SIG-M5 treated with dmso at 0.1 percent for 504 hours (cell line): ENCODE measurements at regions not wholly inside any gene's neighbourhood (a gene's known extent, or its start where the extent isn't known, plus 50 kb on each side); places are given as distances from the start of the nearest gene placed in this dataset.

ENCODE experiments used
- DNase-seq: peaks from one replicate; lab custom pipeline; 2025; ENCODE audit not compliant: unreplicated experiment; lab: John Stamatoyannopoulos, UW

- DNase-seq = no peak
Measured at GRCh38 chrX:39830414-39830813, 267.3 kb downstream of the BCOR start.

DNA sequence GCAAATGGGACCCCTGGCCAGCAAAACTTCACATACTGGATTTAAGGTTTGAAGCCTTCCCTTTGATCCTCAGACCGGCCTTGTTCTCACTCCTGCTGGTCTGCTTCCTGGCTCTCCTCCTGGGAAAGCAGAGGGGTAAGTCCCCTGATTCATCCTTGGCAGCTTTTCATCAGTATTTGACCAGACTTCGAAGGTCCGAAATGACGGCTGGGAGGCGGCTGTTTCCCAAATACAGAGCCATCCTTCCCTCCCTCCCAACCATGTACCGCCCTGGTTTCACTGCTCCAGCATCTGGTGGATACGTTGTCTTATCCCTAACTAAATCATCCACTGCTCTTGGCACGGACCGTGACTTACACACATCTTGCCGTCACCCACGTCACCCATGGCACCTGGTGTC, 265.5 kb downstream of the BCOR start:
- no peak for DNase-seq

DNA sequence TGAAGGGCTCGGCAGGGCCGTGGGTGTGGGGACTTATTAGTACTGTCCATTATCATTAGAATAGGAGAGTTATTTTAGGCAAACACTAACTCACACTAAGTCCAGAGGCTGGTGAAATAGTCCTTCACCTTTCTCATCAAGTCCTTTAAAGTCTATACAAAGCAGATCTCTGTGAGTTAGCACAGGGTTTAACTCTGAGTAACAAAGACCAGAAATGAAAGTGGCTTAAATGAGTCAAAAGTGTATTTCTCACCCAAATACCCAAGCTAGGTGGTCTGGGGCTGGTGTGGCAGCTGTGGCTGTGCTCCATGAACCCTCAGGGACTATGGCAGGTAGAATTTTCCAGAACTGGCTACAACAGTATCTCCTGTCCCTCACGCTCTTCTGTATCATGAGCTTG, 263.2 kb downstream of the BCOR start:
- DNase-seq = no peak

GRCh38 chrX:39835241-39835640, 262.5 kb downstream of the BCOR start:
- DNase-seq = no peak

- DNase-seq = no peak
Measured at GRCh38 chrX:39835776-39836175, 262.0 kb downstream of the BCOR start.

GRCh38 chrX:39836802-39837420, 260.8 kb downstream of the BCOR start:
- no peak for DNase-seq

- no peak for DNase-seq
Measured at GRCh38 chrX:39837688-39838087, 260.1 kb downstream of the BCOR start.

GRCh38 chrX:39839371-39839770, 258.4 kb downstream of the BCOR start:
- no peak for DNase-seq

- no peak for DNase-seq
Measured at GRCh38 chrX:39840133-39840532, 257.6 kb downstream of the BCOR start.

- no peak for DNase-seq
Measured at GRCh38 chrX:39840581-39841093, 257.1 kb downstream of the BCOR start.

DNA sequence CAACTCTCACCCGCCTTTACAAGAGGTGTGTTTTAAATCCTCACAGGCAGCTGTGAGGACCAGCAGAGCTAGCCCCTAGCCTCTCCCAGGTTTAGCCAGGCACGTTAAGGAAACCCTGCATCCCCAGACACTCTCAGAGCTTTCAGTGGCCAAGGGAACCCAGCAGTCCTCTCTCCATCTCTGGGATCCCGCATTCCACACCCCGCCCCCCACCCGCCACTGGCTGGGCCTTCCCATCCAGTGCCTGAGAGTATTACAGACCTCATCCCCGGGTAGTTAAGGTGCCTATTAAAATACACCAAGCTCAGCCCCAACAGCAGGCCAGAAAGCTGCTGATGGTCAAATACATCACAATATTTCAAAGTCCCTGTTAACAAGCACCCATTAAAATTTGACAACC, 256.2 kb downstream of the BCOR start:
- no peak for DNase-seq

DNA sequence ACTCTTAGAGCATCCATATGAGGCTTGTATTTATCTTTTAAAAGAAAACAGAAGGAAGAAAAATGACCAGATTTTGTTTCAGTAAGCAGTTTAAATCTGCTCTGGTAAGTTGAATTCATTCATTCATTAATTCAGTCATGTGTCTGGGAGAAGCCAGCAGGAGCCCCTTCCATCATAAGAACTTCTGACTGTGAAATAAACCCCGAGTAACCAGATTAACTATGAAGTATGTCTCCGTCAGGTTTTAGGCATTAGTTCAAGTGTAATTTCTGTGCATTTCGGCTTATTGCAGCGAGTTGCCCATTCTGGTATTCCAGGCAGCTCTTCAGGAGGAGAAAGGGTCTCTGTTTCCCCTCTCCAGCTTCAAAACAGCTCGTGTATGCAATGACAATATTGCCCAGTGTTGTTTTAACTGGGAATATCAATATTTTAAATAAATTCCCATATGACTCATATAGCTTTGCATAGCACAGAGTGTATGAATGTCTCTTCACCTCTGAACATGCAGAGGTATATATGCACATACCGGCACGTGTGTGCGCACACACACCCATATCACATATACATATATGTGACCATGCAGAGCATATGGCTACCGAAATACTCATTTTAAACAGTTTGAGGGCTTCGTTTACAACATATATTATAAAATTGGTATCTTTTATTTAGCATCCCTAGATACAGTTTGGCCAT, 255.3 kb downstream of the BCOR start:
- no peak for DNase-seq

GRCh38 chrX:39843318-39843717, 254.4 kb downstream of the BCOR start:
- no peak for DNase-seq

- no peak for DNase-seq
Measured at GRCh38 chrX:39845233-39845632, 252.5 kb downstream of the BCOR start.

DNA sequence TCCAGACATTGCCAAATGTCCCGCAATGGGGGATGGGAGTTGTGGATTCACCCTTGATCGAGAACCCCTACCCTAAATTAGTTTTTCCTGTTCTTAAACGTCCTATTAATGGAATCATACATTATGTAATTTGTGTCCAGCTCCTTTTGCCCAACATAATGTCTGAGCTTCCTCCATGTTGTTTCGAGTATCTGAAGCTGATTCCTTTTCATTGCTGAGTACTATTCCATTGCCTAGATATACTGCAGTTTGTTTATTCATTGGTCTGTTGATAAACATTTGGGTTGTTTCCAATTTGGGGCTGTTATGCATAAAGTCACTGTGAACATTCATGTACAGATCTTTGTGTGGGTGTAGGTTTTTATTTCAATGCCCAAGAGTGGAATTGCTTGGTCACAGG, 251.3 kb downstream of the BCOR start:
- no peak for DNase-seq

DNA sequence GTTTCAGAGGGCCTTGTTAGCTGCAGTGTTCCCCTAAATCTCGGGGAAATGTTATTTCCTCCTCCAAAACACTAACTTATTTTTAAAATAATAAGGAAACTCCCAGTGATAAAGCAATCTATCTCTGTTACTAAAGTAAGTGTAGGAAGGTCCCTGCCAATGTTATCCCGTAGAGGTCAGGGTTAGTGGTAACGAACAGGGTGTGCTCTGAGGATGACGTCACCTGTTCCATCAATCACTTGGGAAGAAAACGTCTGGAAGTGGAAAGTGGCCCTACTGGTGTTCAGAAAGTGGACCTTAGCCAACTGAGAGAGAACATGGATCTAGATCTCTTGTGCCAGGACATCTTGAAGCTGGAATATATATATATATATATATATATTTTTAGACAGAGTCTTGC, 249.5 kb downstream of the BCOR start:
- no peak for DNase-seq

GRCh38 chrX:39848900-39849299, 248.9 kb downstream of the BCOR start:
- DNase-seq = no peak

- no peak for DNase-seq
Measured at GRCh38 chrX:39850209-39850608, 247.5 kb downstream of the BCOR start.

GRCh38 chrX:39850630-39851152, 247.1 kb downstream of the BCOR start:
- peak; percentile 78 for DNase-seq

DNA sequence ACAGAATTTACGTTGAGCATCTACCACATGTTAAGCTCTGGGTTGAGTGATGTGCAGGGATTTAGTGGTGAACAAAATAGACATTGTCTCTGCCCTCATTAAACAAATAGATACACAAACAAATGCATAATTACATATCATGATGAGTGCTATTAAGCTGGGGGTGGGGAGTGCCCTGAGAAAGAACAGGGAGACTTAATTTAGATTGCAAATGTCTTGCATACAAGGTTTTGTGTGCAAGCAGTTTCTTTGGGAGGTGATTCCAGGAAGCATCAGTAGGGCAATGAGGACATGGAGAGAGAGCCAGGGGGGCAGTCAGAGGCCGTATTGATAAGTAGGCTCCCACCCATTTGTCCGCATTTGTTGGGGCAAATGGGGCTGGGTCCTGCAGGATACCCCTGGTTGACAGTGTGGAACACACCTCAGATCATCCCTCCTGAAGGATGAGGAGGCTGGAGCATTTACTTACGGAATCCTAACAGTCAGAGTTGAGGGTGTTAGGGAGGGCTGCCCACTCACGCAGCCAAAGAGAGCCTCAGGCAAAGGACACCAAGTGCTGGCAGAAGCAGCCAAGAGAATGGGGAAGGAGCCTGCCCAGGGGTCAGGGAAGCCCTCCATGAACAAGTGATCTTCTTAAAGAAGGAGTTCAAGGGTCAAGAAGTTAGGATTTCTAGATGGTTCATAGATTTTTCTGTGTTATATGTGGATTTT, 245.9 kb downstream of the BCOR start:
- DNase-seq = no peak

DNA sequence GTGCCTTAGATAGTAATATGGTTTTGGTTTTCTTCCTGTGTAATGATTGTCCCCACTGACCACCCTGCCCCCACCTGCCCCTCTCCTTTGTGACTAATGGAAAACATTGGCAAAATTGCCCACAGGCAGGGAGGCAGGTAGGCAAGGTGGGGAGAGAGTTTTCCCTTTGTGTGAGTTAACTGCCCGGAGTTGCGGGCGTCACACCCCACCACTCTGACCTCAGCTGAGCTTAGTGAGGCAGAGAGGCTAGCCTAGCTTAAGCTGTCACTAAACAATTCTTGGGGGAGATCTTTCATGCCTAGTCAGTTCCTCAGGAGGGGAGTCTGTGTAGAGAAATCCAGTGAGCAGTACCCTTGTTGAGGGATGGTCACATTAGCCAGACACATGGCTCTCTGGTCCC, 245.3 kb downstream of the BCOR start:
- DNase-seq = no peak
